ENCODE measurements at regions not wholly inside any gene's neighbourhood (a gene's known extent, or its start where the extent isn't known, plus 50 kb on each side); places are given as distances from the start of the nearest gene placed in this dataset.
"Not testable (repeated sequence)": the region's sequence is repeated elsewhere in the genome, so short reads cannot be mapped to it uniquely, and the experiment has no call there.

DNA sequence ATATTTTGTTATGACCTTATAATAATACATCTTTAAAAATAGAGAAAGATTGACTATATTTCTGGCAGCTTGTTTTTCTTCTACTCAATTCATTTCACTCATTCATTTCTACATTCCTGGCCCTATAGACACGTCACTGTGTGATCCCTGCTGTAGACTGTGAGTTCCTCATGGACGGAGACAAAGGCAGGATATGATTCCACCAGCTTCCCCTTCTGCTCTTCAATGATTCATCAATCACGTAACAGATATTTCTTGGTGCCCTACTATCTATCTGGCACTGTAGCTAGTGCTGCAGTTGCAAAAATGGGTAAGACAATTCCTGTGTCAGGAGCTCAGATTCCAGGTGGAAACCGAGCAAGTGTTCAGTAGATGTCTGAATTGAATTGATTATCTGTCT, 415.0 kb downstream of the SFMBT2 start:
- in situ Hi-C loops (cut with MboI; ENCODE audit: low pct_unique_long_range_greater_than_20kb, low sequenced_read_pairs), result no loop called here
- no peak for DNase-seq

DNA sequence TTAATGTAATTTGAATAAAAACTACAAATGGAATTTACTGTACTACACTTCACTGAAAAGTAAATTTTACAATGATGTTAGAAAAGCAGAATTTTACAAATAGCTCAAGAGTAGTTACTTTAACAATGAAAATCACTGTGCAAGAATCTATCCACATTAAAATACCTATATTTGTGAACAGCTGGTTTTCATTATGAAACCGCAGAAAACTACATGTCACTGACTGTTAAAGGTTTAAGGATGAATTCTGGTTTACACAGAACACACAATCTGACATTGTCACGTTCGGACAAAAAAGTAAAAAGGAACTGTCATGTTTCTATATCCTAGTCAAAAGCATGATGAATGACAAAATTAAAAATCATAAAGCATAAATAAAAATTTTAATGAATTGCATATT, 415.3 kb upstream of the PRKCQ start:
- in situ Hi-C loops (cut with MboI; ENCODE audit: low pct_unique_long_range_greater_than_20kb, low sequenced_read_pairs), result no loop called here
- DNase-seq, result no peak

DNA sequence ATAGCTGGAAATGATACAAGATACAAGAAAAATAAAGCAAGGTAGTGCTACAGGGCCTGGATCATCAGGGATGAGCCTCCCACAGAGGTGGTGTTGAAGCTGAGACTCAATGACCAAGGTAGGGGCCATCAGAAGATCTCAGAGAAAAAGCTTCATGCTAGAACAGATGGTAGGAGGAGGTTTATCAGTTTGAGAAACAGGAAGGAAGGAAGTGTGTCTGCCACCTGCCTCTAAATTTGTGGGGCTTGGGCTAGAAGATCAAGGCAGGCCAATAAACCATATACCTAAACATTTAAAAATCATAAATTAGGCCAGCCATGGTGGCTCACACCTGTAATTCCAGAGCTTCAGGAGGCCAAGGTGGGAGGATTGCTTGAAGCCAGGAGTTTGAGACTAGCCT, 410.8 kb upstream of the PRKCQ start:
- in situ Hi-C loops (cut with MboI; ENCODE audit: low pct_unique_long_range_greater_than_20kb, low sequenced_read_pairs), result no loop called here
- DNase-seq, result peak; percentile 53

DNA sequence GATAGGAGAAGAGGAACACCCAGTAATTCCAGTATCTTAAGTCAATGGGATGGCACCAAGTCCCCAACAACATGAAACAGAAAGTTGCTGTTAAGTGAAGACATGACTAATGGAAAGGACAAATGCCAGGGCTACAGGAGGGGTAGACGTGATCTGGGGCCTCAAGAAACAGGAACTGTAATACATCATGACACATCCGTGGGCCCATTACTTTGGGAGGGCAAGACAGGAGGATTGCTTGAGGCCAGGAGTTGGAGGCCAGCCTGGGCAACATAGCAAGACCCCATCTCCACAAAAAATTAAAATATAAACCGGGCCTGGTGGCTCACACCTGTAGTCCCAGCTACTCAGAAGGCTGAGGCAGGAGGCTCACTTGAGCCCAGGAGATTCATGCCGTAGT, 408.6 kb upstream of the PRKCQ start:
- in situ Hi-C loops (cut with MboI; ENCODE audit: low pct_unique_long_range_greater_than_20kb, low sequenced_read_pairs), result no loop called here
- DNase-seq, result peak; percentile 16

DNA sequence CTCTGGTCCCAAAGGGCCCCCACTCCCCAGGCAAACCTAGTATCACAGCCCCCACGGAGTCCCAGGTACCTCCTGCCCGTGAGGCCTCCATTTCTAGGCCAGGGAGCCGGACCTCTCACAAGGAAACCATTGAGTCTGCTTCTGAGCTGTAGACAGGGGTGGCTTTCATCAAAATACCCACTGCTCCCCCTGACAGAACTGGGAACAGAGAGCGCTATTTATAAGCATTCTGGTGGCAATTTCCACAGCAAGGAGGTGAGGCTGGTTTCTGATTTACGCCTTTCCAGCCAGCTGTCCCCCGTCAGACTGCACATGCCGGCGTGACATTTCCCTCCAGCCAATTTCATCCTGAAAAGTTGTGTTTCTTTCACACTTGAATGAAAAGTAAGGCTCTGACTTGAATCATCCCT, 407.5 kb upstream of the PRKCQ start:
- in situ Hi-C loops (cut with MboI; ENCODE audit: low pct_unique_long_range_greater_than_20kb, low sequenced_read_pairs), result no loop called here
- no peak for DNase-seq

DNA sequence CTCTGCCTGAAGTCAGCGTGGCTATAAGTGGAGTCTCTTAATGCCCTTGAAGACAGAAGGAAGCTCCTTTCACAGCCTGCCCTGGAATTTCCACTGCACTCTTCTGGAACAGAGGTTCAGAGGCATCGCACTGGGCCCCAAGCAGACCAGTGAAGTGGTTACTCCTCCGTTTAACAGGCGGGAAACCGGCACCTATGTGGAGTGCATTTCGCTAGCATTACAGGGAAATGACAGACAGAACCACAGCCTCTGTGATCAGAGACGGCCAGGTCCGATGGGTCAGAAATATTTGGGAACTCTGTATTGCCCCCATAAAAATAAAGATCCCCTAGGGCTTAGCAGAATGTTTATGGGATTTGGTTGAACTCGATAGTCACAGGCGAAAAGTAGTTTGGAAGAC, 406.9 kb upstream of the PRKCQ start:
- in situ Hi-C loops (cut with MboI; ENCODE audit: low pct_unique_long_range_greater_than_20kb, low sequenced_read_pairs), result no loop called here
- DNase-seq, result no peak

DNA sequence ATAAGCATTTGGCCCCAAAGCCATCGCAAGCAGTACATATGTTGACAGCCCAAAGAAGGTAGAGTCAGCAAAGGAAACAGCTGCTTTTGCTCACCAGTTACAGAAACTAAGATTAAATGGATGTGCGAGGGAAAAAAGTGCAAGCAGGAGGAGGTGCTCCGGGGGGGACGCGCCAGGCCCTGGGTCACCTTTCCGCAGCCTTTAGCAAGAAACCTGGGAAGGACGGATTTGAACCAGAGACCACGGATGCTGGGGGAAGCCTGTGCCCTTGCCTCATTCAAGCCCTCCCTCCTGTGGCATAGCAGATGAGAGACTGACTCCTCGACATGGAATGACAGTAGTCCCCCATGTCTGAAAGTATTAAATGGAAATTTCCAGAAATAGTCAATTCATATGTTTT, 405.6 kb upstream of the PRKCQ start:
- DNase-seq, result no peak
- in situ Hi-C loops (cut with MboI; ENCODE audit: low pct_unique_long_range_greater_than_20kb, low sequenced_read_pairs), result no loop called here

DNA sequence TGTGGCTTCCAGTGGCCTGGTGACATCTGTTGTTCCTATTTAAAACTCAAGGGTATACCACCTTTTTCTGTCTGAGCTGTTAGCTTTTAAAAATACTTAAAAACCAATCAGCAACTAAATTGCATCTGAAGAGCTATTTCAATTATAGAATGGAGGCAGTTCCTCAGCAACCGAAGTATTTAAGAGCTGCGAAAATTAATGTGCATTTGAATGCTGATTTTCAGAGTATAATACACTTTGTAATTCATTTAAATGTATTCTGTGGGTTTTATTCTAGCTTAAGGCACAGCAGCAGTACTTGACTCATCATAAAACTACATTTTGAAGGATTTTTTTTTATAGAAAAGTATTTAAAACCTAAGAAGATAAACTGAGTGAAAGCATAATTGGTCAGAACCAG, 404.9 kb upstream of the PRKCQ start:
- DNase-seq, result no peak
- in situ Hi-C loops (cut with MboI; ENCODE audit: low pct_unique_long_range_greater_than_20kb, low sequenced_read_pairs), result no loop called here

DNA sequence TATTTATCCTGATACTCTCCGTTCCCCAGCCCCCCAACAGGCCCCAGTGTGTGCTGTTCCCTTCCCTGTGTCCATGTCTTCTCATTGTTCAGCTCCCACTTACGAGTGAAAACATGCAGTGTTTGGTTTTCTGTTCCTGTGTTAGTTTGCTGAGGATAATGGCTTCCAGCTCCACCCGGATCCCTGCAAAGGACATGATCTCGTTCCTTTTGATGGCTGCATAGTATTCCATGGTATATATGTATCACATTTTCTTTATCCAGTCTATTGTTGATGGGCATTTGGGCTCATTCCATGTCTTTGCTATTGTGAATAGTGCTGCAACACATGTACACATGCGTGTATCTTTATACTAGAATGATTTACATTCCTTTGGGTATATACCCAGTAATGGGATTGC, 403.9 kb upstream of the PRKCQ start:
- DNase-seq; in situ Hi-C loops (cut with MboI; ENCODE audit: low pct_unique_long_range_greater_than_20kb, low sequenced_read_pairs): not testable (repeated sequence)

DNA sequence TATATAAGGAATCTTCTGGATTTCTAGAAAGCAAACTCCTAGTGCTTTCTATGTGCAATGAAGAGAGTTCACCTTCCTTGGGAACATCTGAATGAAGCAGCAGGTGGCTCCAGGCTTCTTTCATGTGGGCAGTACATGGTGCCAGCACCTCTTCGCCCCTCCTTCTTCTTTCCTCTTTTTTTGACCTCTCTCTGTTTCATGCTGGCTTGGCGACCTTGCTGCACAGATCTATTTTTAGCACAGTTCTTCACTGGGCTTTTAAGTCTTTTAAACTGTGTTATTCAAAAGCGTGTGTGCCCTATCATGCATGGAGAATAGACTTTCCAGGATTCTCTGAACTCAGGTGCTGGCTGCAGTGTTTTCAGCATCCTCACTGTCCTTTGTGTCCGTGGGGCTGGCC, 400.3 kb upstream of the PRKCQ start:
- no peak for DNase-seq
- in situ Hi-C loops (cut with MboI; ENCODE audit: low pct_unique_long_range_greater_than_20kb, low sequenced_read_pairs), result no loop called here

DNA sequence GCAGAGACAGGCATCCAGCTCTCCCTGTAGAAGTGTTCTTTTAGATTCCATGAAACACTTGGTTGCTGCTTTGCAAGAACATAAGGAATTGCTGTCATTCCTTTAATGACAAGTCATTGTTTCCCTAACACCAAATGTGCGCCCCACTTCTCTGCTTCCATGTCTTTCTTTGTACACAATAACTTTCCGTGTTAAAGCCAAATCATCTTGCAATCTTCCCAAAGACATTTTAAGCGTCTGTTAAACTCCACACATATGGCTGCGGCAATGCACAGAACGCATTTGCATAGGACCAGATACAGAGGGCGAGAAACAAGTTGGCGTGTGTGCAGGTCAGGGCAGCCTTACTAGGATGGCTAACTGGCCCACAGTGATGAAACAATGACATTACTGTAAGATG, 399.3 kb upstream of the PRKCQ start:
- no peak for DNase-seq
- in situ Hi-C loops (cut with MboI; ENCODE audit: low pct_unique_long_range_greater_than_20kb, low sequenced_read_pairs), result no loop called here

DNA sequence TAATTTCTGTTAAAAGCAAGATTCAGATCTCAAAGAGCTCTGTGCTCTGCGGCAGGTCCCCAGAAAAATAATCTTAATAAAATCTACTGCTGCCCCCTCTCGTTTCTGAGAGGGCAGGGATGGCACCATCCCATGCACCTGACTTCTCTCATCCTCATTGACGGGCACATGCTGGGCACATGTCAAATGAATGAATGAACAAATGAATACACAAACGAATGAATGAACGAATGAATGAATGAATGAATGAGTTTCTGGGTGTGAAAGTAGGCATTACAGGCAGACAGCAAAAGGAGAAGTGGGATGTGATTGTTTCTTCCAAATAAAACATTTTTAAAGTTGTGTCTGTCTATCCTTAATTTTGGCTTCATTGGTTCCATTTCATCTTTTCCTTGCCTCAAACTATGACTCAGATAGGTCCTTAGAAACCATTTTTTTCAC, 398.1 kb upstream of the PRKCQ start:
- in situ Hi-C loops (cut with MboI; ENCODE audit: low pct_unique_long_range_greater_than_20kb, low sequenced_read_pairs), result no loop called here
- DNase-seq, result no peak

DNA sequence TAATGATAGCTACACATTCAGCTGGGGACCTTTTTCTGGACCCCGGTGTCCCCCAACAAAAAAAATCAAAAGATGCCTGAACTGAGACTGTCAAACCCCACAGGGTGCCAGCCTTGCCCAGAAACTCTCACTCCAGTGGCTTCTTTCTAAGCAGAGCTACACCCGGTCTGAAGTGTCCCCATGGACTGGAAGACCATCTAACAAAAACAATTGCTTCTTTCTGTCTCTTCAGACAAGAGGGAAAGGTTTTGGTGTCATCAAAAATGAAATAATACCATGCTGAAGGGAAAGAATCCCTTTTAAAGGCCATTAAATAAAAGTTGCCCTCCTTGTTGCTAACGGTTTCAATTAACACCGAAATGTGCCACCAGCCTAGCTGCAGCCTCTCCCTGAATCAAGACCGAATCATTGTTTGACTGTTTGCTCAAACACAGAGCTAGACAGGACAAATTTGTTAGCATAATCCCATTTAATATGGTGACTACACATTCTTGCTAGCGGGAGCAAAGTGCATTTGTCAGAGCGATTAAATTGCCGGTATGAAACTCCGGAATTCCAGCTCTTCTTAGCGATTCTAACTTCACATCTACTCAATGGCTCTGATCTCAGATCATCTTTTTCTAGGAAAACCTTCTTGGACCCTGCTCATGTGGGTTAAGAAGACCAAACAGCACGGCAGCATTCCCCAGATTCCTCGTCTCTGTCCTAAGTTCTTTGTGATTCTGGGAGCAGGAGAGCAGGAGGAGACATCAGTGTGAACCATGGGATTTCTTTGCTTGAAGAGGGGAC, 397.5 kb upstream of the PRKCQ start:
- no peak for DNase-seq
- in situ Hi-C loops (cut with MboI; ENCODE audit: low pct_unique_long_range_greater_than_20kb, low sequenced_read_pairs), result no loop called here

DNA sequence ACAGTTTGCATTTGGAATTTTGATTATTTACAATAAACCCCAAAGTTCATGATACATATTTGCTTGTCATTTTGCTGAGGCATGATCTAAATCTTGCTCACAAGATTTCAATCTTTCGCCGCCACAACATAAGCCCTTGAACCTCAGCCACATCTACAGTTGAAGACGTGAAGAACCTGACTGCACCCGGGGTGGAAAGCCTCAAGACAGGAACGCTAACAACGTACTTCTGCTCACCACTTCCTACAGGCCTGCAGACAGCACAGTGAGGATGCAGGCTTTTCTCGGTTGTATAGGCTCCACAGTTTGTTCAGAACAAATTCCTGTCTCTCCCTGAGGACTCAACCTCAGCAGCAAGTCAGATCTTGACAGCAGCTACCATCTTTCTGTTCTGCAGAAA, 393.8 kb upstream of the PRKCQ start:
- in situ Hi-C loops (cut with MboI; ENCODE audit: low pct_unique_long_range_greater_than_20kb, low sequenced_read_pairs), result no loop called here
- DNase-seq, result peak; percentile 15

DNA sequence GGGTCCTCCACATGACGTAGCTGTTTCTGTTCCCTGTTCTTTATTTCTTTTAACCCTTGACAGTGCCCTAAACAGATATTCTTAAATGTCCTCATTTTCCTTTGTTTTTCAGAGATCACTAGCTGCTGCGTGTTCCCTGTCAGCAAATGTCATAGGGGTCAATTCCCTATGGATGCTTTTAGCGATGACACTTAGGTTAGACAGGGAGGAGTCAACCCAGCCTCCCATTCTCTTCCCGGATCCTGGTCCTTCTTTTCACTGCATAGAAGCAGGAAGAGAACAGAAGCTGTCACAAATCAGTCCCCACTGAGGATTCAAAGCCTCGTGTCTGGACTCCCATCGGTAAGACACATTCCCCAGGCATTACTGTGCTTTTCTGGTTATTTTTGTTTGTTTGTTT, 392.1 kb upstream of the PRKCQ start:
- in situ Hi-C loops (cut with MboI; ENCODE audit: low pct_unique_long_range_greater_than_20kb, low sequenced_read_pairs), result no loop called here

DNA sequence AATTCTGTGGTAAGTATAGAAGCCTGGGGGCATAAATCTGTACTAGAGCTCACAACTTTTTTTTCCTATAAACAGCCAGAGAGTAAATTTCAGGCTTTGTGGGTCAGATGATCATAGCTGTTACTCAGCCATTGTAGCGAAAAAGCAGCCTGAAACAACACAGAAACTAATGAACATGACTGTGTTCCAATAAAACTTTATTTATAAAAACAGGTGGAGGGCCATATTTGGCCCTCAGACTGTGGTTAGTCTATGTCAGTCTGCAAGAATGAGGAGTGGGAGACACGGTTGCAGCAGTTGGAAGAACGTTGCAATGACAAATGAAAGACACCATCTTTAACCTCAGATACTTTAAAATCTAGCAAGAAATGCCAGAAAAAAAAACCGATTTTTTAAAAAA, 389.6 kb upstream of the PRKCQ start:
- in situ Hi-C loops (cut with MboI; ENCODE audit: low pct_unique_long_range_greater_than_20kb, low sequenced_read_pairs), result no loop called here
- DNase-seq, result no peak

More for the DNA sequence above, 392.1 kb upstream of the PRKCQ start:
- no peak for DNase-seq

DNA sequence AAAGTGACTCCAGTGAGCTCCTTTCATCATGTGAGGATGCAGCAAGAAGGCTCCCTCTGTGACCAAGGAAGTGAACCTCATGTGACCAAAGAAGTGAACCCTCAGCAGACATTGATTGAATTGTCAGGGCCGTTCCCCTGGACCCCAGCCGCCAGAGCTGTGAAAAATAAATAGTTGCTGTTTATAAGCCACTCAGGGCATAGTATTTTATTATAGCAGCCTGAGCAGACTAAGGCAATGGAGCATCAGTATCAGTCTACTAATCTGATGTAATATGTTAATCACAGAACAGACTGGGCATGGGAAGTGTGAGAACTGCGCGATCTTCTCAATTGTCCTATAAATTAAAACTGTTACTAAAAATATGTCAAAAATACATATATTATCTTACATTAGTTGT, 384.5 kb upstream of the PRKCQ start:
- no peak for DNase-seq
- in situ Hi-C loops (cut with MboI; ENCODE audit: low pct_unique_long_range_greater_than_20kb, low sequenced_read_pairs), result no loop called here

DNA sequence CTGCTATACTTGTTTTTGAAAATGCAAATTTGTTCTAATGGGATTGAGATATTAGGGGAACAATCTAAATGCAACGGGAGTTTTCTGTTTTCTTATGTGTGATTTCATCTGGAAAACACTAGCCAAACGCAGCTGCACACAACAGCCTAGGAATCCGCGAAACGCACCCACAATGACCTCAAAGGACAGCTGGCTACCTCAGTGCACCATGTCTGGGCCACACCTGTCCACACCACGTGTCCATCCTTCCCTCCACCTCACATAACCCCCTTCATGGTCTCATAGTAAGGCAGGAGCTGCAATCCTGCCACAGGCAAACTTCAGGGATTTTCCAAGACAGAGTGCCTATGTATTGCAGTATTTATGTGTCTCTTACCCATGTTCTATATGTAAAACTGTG, 382.5 kb upstream of the PRKCQ start:
- in situ Hi-C loops (cut with MboI; ENCODE audit: low pct_unique_long_range_greater_than_20kb, low sequenced_read_pairs), result no loop called here
- DNase-seq, result no peak

DNA sequence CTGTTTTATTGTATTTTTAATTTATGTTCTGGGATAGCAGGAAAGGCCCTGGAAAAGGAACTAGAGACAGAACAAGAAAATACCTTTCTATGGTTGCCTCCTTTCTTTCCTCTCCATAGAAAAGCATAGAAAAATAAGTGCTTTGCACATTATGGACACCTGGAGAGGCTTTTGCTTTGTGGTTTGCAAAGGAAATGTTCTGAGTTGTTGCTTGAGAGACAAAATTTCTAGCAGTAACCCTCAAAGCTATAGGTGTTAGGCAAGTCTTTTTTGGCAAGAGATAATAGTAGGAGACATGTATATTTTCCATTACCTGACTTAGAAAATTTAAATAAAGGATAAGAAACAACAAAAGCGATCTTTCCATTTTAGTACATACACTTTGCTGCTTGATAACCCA, 378.6 kb upstream of the PRKCQ start:
- DNase-seq, result no peak
- in situ Hi-C loops (cut with MboI; ENCODE audit: low pct_unique_long_range_greater_than_20kb, low sequenced_read_pairs), result no loop called here

DNA sequence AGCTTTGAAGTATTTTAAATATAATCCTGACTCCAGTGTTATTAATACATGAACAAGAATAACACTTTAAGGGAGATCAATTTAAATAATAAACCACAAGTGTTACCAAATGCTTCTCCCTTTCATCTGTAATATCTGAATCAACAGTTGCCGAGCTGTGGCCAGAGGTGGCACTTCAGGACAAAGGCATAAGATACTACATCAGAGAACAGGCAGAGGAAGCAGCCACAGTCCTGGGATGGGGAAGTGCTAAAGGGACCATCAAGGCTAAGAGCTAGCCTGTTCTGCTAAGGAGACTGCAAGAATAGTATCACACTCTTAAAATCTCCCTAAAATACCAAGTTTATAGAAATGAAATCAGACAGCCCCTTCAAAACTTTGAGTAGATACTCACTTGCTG, 378.2 kb upstream of the PRKCQ start:
- in situ Hi-C loops (cut with MboI; ENCODE audit: low pct_unique_long_range_greater_than_20kb, low sequenced_read_pairs), result no loop called here
- DNase-seq, result peak; percentile 58

DNA sequence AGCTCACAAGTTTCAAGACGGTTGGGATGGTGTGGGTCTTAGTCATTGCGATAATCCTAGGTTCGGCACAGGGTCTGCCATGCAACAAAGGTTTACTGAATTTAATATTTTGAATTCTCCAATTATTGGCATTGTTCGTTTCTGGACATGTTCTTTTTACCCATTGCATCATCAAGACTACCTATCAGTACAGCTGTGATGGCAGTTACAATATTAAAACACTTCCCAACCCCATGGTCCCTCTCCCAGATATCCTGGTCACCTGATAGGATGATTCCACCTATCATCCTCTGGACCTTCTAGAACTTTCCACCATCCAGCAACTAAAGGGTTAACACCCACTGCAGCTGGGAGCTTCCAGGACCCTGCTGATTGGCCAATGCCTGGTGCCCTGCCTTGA, 377.8 kb upstream of the PRKCQ start:
- in situ Hi-C loops (cut with MboI; ENCODE audit: low pct_unique_long_range_greater_than_20kb, low sequenced_read_pairs), result no loop called here
- DNase-seq, result no peak

Data from KBM-7 (cell line).